Thoracic aorta (tissue), 2 donors: ENCODE measurements at regions not wholly inside any gene's neighbourhood (a gene's known extent, or its start where the extent isn't known, plus 50 kb on each side); places are given as distances from the start of the nearest gene placed in this dataset.

Source experiments
- ATAC-seq: fragments of 150-250 bp; one replicate; pipeline ENCODE4 v1.8.0; 2017; ENCODE audit warnings: low read depth; ENCODE audit not compliant: insufficient number of reproducible peaks, low FRiP score
- DNase-seq: peaks from one replicate; pipeline ENCODE4 v3.0.0-alpha.2; 2020; ENCODE audit warnings: low spot score
- H3K27ac ChIP-seq, 2 donors: fragments of 200-600 bp; sonication (generic); 1 replicate in 1 of 2; 2 replicates in 1 of 2; pipeline ENCODE4 v1.5.1; 2016; ENCODE audit warnings: mild to moderate bottlenecking in 2 of 2, moderate library complexity in 2 of 2
- H3K27me3 ChIP-seq: fragments of 200-600 bp; sonication (generic); replicated peaks from 2 replicates; pipeline ENCODE4 v1.6.0; 2016; ENCODE audit warnings: mild to moderate bottlenecking; ENCODE audit not compliant: insufficient read depth
- H3K36me3 ChIP-seq: fragments of 200-600 bp; sonication (generic); one replicate; pipeline ENCODE4 v1.5.1; 2016
- H3K4me1 ChIP-seq, 2 donors: fragments of 200-600 bp; sonication (generic); 1 replicate in 1 of 2; 2 replicates in 1 of 2; pipeline versions ENCODE4 v1.5.1 to v1.6.0; 2016; ENCODE audit warnings: low read depth in 2 of 2, mild to moderate bottlenecking in 1 of 2; ENCODE audit not compliant: control insufficient read depth in 1 of 2
- H3K4me3 ChIP-seq: fragments of 200-600 bp; sonication (generic); 2 replicates; pipeline ENCODE4 v1.5.1; 2016; ENCODE audit warnings: mild to moderate bottlenecking
- H3K9me3 ChIP-seq: fragments of 200-600 bp; sonication (generic); 2 replicates; pipeline ENCODE4 v1.5.1; 2016
- CTCF ChIP-seq: fragments of 200-600 bp; sonication (generic); IDR thresholded peaks from one replicate; pipeline ENCODE4 v1.5.1; 2019; ENCODE audit warnings: antibody characterized with exemption

- no peak for TF ChIP-seq CTCF
- no peaks in the 10 kb centered on the region for H3K4me1 ChIP-seq
- H3K9me3 ChIP-seq, result no peaks in the 10 kb centered on the region
- no peaks in the 10 kb centered on the region for H3K27me3 ChIP-seq
- ATAC-seq (no peak), DNase-seq (no peak)
- no peak overlapping the region for H3K4me3 ChIP-seq
- no peaks in the 10 kb centered on the region for H3K36me3 ChIP-seq
- no peak overlapping the region for H3K27ac ChIP-seq
These were observed 796.6 kb downstream of the DSC3 start for GRCh38 chr18:30245766-30246455.

- TF ChIP-seq CTCF, result no peak
- H3K27me3 ChIP-seq, result no peaks in the 10 kb centered on the region
These were observed 807.8 kb downstream of the DSC3 start for GRCh38 chr18:30234755-30235154.

GRCh38 chr18:30211112-30211511, 831.4 kb downstream of the DSC3 start:
- Histone ChIP-seq H3K27ac (no peak overlapping the region), H3K4me1 (no peaks in the 10 kb centered on the region), H3K4me3 (no peak overlapping the region), H3K36me3 (no peaks in the 10 kb centered on the region), H3K27me3 (no peaks in the 10 kb centered on the region), H3K9me3 (no peaks in the 10 kb centered on the region)
- no peak for DNase-seq
- TF ChIP-seq CTCF, result no peak
- no peak for ATAC-seq

More at GRCh38 chr18:30234755-30235154, 807.8 kb downstream of the DSC3 start:
- no peak for ATAC-seq
- no peak overlapping the region for H3K27ac ChIP-seq
- DNase-seq, result no peak
- no peaks in the 10 kb centered on the region for H3K4me1 ChIP-seq
- H3K36me3 ChIP-seq, result no peaks in the 10 kb centered on the region
- no peaks in the 10 kb centered on the region for H3K9me3 ChIP-seq
- H3K4me3 ChIP-seq, result no peak overlapping the region

- Histone ChIP-seq H3K36me3 (no peaks in the 10 kb centered on the region), H3K9me3 (no peaks in the 10 kb centered on the region), H3K27me3 (no peaks in the 10 kb centered on the region), H3K27ac (no peak overlapping the region), H3K4me3 (no peak overlapping the region), H3K4me1 (no peaks in the 10 kb centered on the region)
- DNase-seq (no peak), ATAC-seq (no peak)
- no peak for TF ChIP-seq CTCF
These were observed 834.0 kb downstream of the DSC3 start for GRCh38 chr18:30208546-30208945.

GRCh38 chr18:30192216-30192615, 850.3 kb downstream of the DSC3 start:
- no peak for TF ChIP-seq CTCF
- ATAC-seq, result no peak

More at GRCh38 chr18:30192216-30192615, 850.3 kb downstream of the DSC3 start:
- DNase-seq, result no peak
- H3K27me3 ChIP-seq, result no peaks in the 10 kb centered on the region
- no peak overlapping the region for H3K27ac ChIP-seq
- H3K4me3 ChIP-seq, result no peak overlapping the region
- peaks cover 6% of the 10 kb centered on the region for H3K9me3 ChIP-seq
- H3K36me3 ChIP-seq, result no peaks in the 10 kb centered on the region
- H3K4me1 ChIP-seq, result no peaks in the 10 kb centered on the region
